ENCODE measurements at regions not wholly inside any gene's neighbourhood (a gene's known extent, or its start where the extent isn't known, plus 50 kb on each side); places are given as distances from the start of the nearest gene placed in this dataset.

- DNase-seq: no peak
- Histone ChIP-seq H3K27me3 (no peaks in the 10 kb centered on the region), H3K36me3 (no peaks in the 10 kb centered on the region), H3K27ac (no peak overlapping the region), H3K9me3 (peaks cover 0 to 3% of the 10 kb centered on the region in 2 donors), H3K4me1 (ENCODE audit: insufficient read depth) (no peaks in the 10 kb centered on the region), H3K4me3 (no peak overlapping the region)
- TF ChIP-seq CTCF (IDR thresholded peaks at IDR 0.05): no peak
- TF ChIP-seq POLR2A (IDR thresholded peaks at IDR 0.05): no peak
- no peak for TF ChIP-seq EP300 (IDR thresholded peaks at IDR 0.05)
- WGBS, 3 donors: 64 to 69% (median 68%) methylated on average over 13 of the region's 13 CpGs
- intact Hi-C loops (cut with DNase I): no loop called here
Observed at GRCh38 chr3:67947808-67948508, 293.5 kb upstream of the SUCLG2 start.

- intact Hi-C loops (cut with DNase I): no loop called here
- Histone ChIP-seq H3K27me3 (no peaks in the 10 kb centered on the region), H3K4me3 (no peak overlapping the region), H3K4me1 (ENCODE audit: insufficient read depth) (no peaks in the 10 kb centered on the region), H3K36me3 (no peaks in the 10 kb centered on the region), H3K9me3 (peaks cover 0 to 3% of the 10 kb centered on the region in 2 donors), H3K27ac (no peak overlapping the region)
- no peak for TF ChIP-seq POLR2A (IDR thresholded peaks at IDR 0.05)
- no peak for TF ChIP-seq EP300 (IDR thresholded peaks at IDR 0.05)
- no peak for TF ChIP-seq CTCF (IDR thresholded peaks at IDR 0.05)
- DNase-seq: no peak
Observed at GRCh38 chr3:67946436-67946835, 292.0 kb upstream of the SUCLG2 start.

GRCh38 chr3:67943546-67943945 lies 289.1 kb upstream of the SUCLG2 start:
- TF ChIP-seq EP300 (IDR thresholded peaks at IDR 0.05) (no peak), POLR2A (IDR thresholded peaks at IDR 0.05) (no peak), CTCF (IDR thresholded peaks at IDR 0.05) (no peak)
- no peaks in the 10 kb centered on the region for H3K4me1 ChIP-seq (ENCODE audit: insufficient read depth)
- 67 to 76% (median 71%) methylated on average over 1 of the region's 1 CpG for WGBS, 3 donors
- no peaks in the 10 kb centered on the region for H3K27me3 ChIP-seq
- H3K4me3 ChIP-seq: no peak overlapping the region
- H3K27ac ChIP-seq: no peak overlapping the region
- intact Hi-C loops (cut with DNase I): no loop called here
- H3K9me3 ChIP-seq: peaks cover 0 to 3% of the 10 kb centered on the region in 2 donors
- DNase-seq: no peak
- no peaks in the 10 kb centered on the region for H3K36me3 ChIP-seq

GRCh38 chr3:67941433-67942030 lies 287.1 kb upstream of the SUCLG2 start:
- no peaks in the 10 kb centered on the region for H3K4me1 ChIP-seq (ENCODE audit: insufficient read depth)
- no peak for TF ChIP-seq CTCF (IDR thresholded peaks at IDR 0.05)
- TF ChIP-seq EP300 (IDR thresholded peaks at IDR 0.05): no peak
- TF ChIP-seq POLR2A (IDR thresholded peaks at IDR 0.05): no peak
- WGBS, 3 donors: 78 to 86% (median 86%) methylated on average over 3 of the region's 3 CpGs
- no peaks in the 10 kb centered on the region for H3K9me3 ChIP-seq
- no peak for DNase-seq
- H3K4me3 ChIP-seq: no peak overlapping the region
- intact Hi-C loops (cut with DNase I): no loop called here
- no peak overlapping the region for H3K27ac ChIP-seq
- H3K36me3 ChIP-seq: no peaks in the 10 kb centered on the region
- H3K27me3 ChIP-seq: no peaks in the 10 kb centered on the region

Data from ovary (tissue), 7 donors.